PC-9 (cell line): ENCODE measurements at regions not wholly inside any gene's neighbourhood (a gene's known extent, or its start where the extent isn't known, plus 50 kb on each side); places are given as distances from the start of the nearest gene placed in this dataset.

Source experiments
- BruUV-seq: library from RNA; stranded (reverse); fragments of 400-500 nt; replicated peaks from 2 replicates; lab custom pipeline; 2021; lab: Mats Ljungman, UMichigan
- CTCF ChIA-PET: fragments of 300-600 bp; sonication (Branson Sonifier 250); formaldehyde crosslinking; loops from one replicate; lab custom pipeline; 2022; ENCODE audit warnings: antibody characterized with exemption; lab: Charles Lee
- POLR2A ChIA-PET: fragments of 300-600 bp; sonication (Branson Sonifier 250); formaldehyde crosslinking; loops from one replicate; lab custom pipeline; 2022; ENCODE audit warnings: antibody characterized with exemption; ENCODE audit not compliant: unreplicated experiment; lab: Charles Lee
- DNase-seq, 2 experiments: peaks; one replicate each; pipeline versions ENCODE4 v3.0.0 to v3.0.0-alpha.2; 2015 to 2022; ENCODE audit warnings: mixed read lengths in 1 of 2
- H2AFZ ChIP-seq: fragments of 200-600 bp; sonication (generic); 2 replicates; pipeline ENCODE4 v1.8.1; 2017; ENCODE audit warnings: antibody characterized with exemption
- H3F3A ChIP-seq: fragments of 200-600 bp; sonication (generic); 2 replicates; pipeline ENCODE4 v1.8.1; 2017; ENCODE audit warnings: antibody characterized with exemption, mild to moderate bottlenecking, low read depth; ENCODE audit not compliant: insufficient read depth
- H3K27ac ChIP-seq: fragments of 200-600 bp; sonication (generic); 2 replicates; pipeline ENCODE4 v1.6.1; 2016; ENCODE audit warnings: mixed run types
- H3K27me3 ChIP-seq: fragments of 200-600 bp; sonication (generic); 2 replicates; pipeline ENCODE4 v1.6.1; 2016; ENCODE audit warnings: low read depth, mixed run types; ENCODE audit not compliant: insufficient read depth
- H3K36me3 ChIP-seq: fragments of 200-600 bp; sonication (generic); 2 replicates; pipeline ENCODE4 v1.6.1; 2016; ENCODE audit warnings: low read depth, mixed run types
- H3K4me1 ChIP-seq: fragments of 200-600 bp; sonication (generic); replicated peaks from 2 replicates; pipeline ENCODE4 v1.6.1; 2016; ENCODE audit warnings: mixed run types; ENCODE audit not compliant: insufficient read depth
- H3K4me2 ChIP-seq: fragments of 200-600 bp; sonication (generic); 2 replicates; pipeline ENCODE4 v1.6.1; 2017; ENCODE audit warnings: mixed run types
- H3K4me3 ChIP-seq: fragments of 200-600 bp; sonication (generic); 2 replicates; pipeline ENCODE4 v1.6.1; 2016; ENCODE audit warnings: mixed run types
- H3K79me2 ChIP-seq: fragments of 200-600 bp; sonication (generic); 2 replicates; pipeline ENCODE4 v1.6.1; 2017; ENCODE audit warnings: low read depth, mixed run types
- H3K9me2 ChIP-seq: fragments of 200-600 bp; sonication (generic); 2 replicates; pipeline ENCODE4 v1.8.1; 2017; ENCODE audit warnings: mild to moderate bottlenecking; ENCODE audit not compliant: insufficient read depth
- H3K9me3 ChIP-seq: fragments of 200-600 bp; sonication (generic); 2 replicates; pipeline ENCODE4 v1.8.1; 2016; ENCODE audit warnings: low read depth; ENCODE audit not compliant: insufficient read depth
- H4K20me1 ChIP-seq: fragments of 200-600 bp; sonication (generic); 2 replicates; pipeline ENCODE4 v1.8.1; 2017; ENCODE audit not compliant: insufficient read depth
- EZH2 ChIP-seq: fragments of 200-600 bp; sonication (generic); IDR thresholded peaks from 2 replicates; pipeline ENCODE4 v1.8.0; 2017; ENCODE audit warnings: antibody characterized with exemption, low read depth
- intact Hi-C: fragments of 100-400 bp; cut with micrococcal nuclease; formaldehyde crosslinking; loops from one replicate; pipeline ENCODE4 v1.10.0; 2022; ENCODE audit not compliant: unreplicated experiment
- TF ChIP-seq, protein P1 (sequence below): fragments of 200-600 bp; sonication (generic); conservative IDR thresholded peaks from 2 replicates; pipeline ENCODE4 v1.6.1; 2017; ENCODE audit warnings: mixed run types, antibody characterized with exemption, mild to moderate bottlenecking, moderate library complexity

DNA sequence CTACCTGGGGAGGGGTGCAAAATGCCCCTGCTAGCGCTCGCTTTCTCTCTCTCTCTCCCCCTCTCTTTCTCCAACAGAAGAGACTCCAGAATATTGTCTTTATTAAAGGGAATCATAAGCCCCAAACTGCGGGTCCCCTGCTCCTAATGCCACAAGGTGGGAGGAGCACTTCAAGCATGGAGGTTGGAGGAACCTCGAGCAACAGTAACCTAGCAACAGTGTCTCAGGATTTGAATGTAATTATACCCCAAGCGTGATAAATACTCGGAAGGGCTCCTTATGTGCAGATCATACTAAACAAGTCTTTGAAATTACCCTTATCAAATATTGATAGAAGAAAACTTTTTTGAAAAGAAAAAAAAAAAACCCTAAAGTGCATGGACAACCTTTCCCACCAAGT lies 582.2 kb upstream of the PPP2R3A start:
- Histone ChIP-seq H3K9me2 (no peaks in the 10 kb centered on the region), H4K20me1 (no peaks in the 10 kb centered on the region), H3K36me3 (no peaks in the 10 kb centered on the region), H3K4me3 (no peak overlapping the region), H3K4me1 (no peaks in the 10 kb centered on the region), H3K27me3 (peaks cover 15% of the 10 kb centered on the region), H3K9me3 (no peaks in the 10 kb centered on the region), H3K79me2 (no peaks in the 10 kb centered on the region), H2AFZ (no peak overlapping the region), H3K27ac (no peak overlapping the region), H3K4me2 (no peak overlapping the region), H3F3A (no peaks in the 10 kb centered on the region)
- ChIA-PET CTCF (no interaction called here), POLR2A (no interaction called here)
- BruUV-seq, result no TSS peak
- intact Hi-C loops, result no loop called here
- TF ChIP-seq EZH2, result no peak
- DNase-seq, result no peak

DNA sequence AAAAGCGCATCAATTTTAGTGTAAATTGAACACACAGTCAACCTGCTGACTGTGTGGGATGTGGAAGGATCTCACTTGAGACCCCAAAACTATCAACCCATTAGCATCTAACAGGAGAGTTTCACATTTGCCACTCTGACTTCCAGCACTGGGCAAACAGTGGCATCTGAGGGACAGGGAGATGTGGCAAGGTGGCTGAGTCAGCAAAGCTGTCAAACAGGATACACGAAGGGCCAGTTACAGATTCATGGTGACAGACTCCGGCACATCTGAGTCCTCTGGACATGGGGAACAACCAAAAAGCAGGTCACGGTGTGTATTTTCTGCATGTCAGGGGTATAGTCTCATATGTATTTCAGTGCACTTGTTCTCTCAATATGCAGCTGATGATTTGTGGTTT lies 573.4 kb upstream of the PPP2R3A start:
- Histone ChIP-seq H2AFZ (no peak overlapping the region), H3K79me2 (no peaks in the 10 kb centered on the region), H4K20me1 (no peaks in the 10 kb centered on the region), H3K27ac (no peak overlapping the region), H3K36me3 (no peaks in the 10 kb centered on the region), H3K4me1 (no peaks in the 10 kb centered on the region), H3K9me2 (no peaks in the 10 kb centered on the region), H3K27me3 (no peaks in the 10 kb centered on the region; the same call in 1 of the 2 replicates), H3K4me3 (no peak overlapping the region), H3K4me2 (no peak overlapping the region), H3F3A (no peaks in the 10 kb centered on the region), H3K9me3 (no peaks in the 10 kb centered on the region; the same call in 1 of the 2 replicates)
- no TSS peak for BruUV-seq
- DNase-seq, result no peak
- TF ChIP-seq, protein P1, sequence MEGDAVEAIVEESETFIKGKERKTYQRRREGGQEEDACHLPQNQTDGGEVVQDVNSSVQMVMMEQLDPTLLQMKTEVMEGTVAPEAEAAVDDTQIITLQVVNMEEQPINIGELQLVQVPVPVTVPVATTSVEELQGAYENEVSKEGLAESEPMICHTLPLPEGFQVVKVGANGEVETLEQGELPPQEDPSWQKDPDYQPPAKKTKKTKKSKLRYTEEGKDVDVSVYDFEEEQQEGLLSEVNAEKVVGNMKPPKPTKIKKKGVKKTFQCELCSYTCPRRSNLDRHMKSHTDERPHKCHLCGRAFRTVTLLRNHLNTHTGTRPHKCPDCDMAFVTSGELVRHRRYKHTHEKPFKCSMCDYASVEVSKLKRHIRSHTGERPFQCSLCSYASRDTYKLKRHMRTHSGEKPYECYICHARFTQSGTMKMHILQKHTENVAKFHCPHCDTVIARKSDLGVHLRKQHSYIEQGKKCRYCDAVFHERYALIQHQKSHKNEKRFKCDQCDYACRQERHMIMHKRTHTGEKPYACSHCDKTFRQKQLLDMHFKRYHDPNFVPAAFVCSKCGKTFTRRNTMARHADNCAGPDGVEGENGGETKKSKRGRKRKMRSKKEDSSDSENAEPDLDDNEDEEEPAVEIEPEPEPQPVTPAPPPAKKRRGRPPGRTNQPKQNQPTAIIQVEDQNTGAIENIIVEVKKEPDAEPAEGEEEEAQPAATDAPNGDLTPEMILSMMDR, result no peak
- no peak for TF ChIP-seq EZH2
- CTCF ChIA-PET, result no interaction called here
- intact Hi-C loops, result no loop called here
- POLR2A ChIA-PET, result no interaction called here

DNA sequence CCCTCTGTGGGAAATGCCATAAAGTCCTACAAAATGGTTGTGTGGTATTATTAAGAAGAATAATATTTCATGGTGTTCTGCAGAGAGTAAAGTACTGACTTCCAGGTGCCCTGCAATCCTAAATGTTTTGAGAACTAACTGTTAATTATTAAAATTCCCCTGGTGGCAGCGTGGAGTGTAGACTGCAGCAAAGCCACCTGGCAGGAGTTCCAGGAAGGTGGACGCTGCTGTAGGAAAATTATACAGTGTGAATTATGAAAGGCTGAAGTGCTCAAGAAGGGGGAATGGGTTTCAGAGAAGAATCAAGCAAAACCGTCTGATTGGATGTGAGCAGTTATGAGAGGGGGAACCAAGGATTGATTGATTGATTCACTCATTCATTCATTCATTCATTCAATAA lies 572.4 kb upstream of the PPP2R3A start:
- intact Hi-C loops, result no loop called here
- no TSS peak for BruUV-seq
- DNase-seq, result no peak

More for the DNA sequence above, 572.4 kb upstream of the PPP2R3A start:
- Histone ChIP-seq H3K79me2 (no peaks in the 10 kb centered on the region), H3K4me2 (no peak overlapping the region), H3K9me2 (no peaks in the 10 kb centered on the region), H3K4me3 (no peak overlapping the region), H2AFZ (no peak overlapping the region), H3K27ac (no peak overlapping the region), H3K9me3 (no peaks in the 10 kb centered on the region; the same call in 1 of the 2 replicates), H3K36me3 (no peaks in the 10 kb centered on the region), H3K27me3 (no peaks in the 10 kb centered on the region), H3F3A (no peaks in the 10 kb centered on the region), H3K4me1 (no peaks in the 10 kb centered on the region), H4K20me1 (no peaks in the 10 kb centered on the region)
- ChIA-PET CTCF (no interaction called here), POLR2A (no interaction called here)
- TF ChIP-seq, protein P1, result no peak
- no peak for TF ChIP-seq EZH2
